Peyer's patch (tissue), 4 donors: ENCODE measurements at regions not wholly inside any gene's neighbourhood (a gene's known extent, or its start where the extent isn't known, plus 50 kb on each side); places are given as distances from the start of the nearest gene placed in this dataset.

Experiments
- CTCF ChIP-seq, 6 experiments: fragments of 450-650 bp in 4 of 6; fragments of 200-600 bp in 2 of 6; sonication (generic) in 1 of 6; IDR thresholded peaks; one replicate each; pipeline ENCODE4 v1.5.1; 2017 to 2019; ENCODE audit warnings: antibody characterized with exemption in 6 of 6, mild to moderate bottlenecking in 3 of 6, moderate library complexity in 1 of 6
- POLR2A ChIP-seq, 2 donors: fragments of 450-650 bp; IDR thresholded peaks; one replicate each; pipeline ENCODE4 v1.5.1; 2017; ENCODE audit warnings: antibody characterized with exemption in 2 of 2, mild to moderate bottlenecking in 2 of 2, moderate library complexity in 2 of 2

GRCh38 chr7:22664988-22665798 is 61.8 kb upstream of the IL6 start:
- TF ChIP-seq CTCF (IDR thresholded peaks at IDR 0.05) (no peak), POLR2A (IDR thresholded peaks at IDR 0.05) (no peak)
